T-helper 1 cell (primary cell): ENCODE measurements at regions not wholly inside any gene's neighbourhood (a gene's known extent, or its start where the extent isn't known, plus 50 kb on each side); places are given as distances from the start of the nearest gene placed in this dataset.
"Not testable (repeated sequence)": the region's sequence is repeated elsewhere in the genome, so short reads cannot be mapped to it uniquely, and the experiment has no call there.

Experiments
- DNase-seq, 5 donors: peaks; one replicate each; pipeline ENCODE4 v3.0.0-alpha.2; 2012 to 2020

GRCh38 chr15:79673416-79674123, 223.2 kb downstream of the MTHFS start:
- peak in 1 of 5 donors; percentile 33 for DNase-seq

GRCh38 chr15:79674124-79674465, 222.7 kb downstream of the MTHFS start:
- DNase-seq, result no peak

- DNase-seq, result no peak
Measured at GRCh38 chr15:79675982-79676381, 220.8 kb downstream of the MTHFS start.

GRCh38 chr15:79676621-79677020, 220.2 kb downstream of the MTHFS start:
- no peak for DNase-seq

- DNase-seq, result no peak
Measured at GRCh38 chr15:79677241-79677640, 219.6 kb downstream of the MTHFS start.

GRCh38 chr15:79678032-79678701, 218.6 kb downstream of the MTHFS start:
- DNase-seq, result no peak

- no peak for DNase-seq
Measured at GRCh38 chr15:79680720-79681119, 216.1 kb downstream of the MTHFS start.

GRCh38 chr15:79682285-79682684, 214.5 kb downstream of the MTHFS start:
- no peak for DNase-seq

GRCh38 chr15:79682851-79683288, 213.9 kb downstream of the MTHFS start:
- DNase-seq, result no peak

GRCh38 chr15:79689030-79689429, 207.8 kb downstream of the MTHFS start:
- DNase-seq, result no peak

- no peak for DNase-seq
Measured at GRCh38 chr15:79700951-79701480, 195.8 kb downstream of the MTHFS start.

- no peak for DNase-seq
Measured at GRCh38 chr15:79702621-79703020, 194.2 kb downstream of the MTHFS start.

GRCh38 chr15:79721256-79721655, 175.6 kb downstream of the MTHFS start:
- DNase-seq, result no peak

- no peak for DNase-seq
Measured at GRCh38 chr15:79724312-79724711, 172.5 kb downstream of the MTHFS start.

GRCh38 chr15:79724804-79725203, 172.0 kb downstream of the MTHFS start:
- DNase-seq, result no peak

GRCh38 chr15:79728867-79729266, 167.9 kb downstream of the MTHFS start:
- DNase-seq, result no peak

- DNase-seq, result no peak
Measured at GRCh38 chr15:79736435-79737000, 160.3 kb downstream of the MTHFS start.

- no peak for DNase-seq
Measured at GRCh38 chr15:79738143-79738542, 158.7 kb downstream of the MTHFS start.

- no peak for DNase-seq
Measured at GRCh38 chr15:79740561-79740960, 156.3 kb downstream of the MTHFS start.

GRCh38 chr15:79743032-79743431, 153.8 kb downstream of the MTHFS start:
- no peak for DNase-seq

GRCh38 chr15:79744485-79744884, 152.3 kb downstream of the MTHFS start:
- DNase-seq, result not testable (repeated sequence)

- DNase-seq, result no peak
Measured at GRCh38 chr15:79756365-79756764, 140.4 kb downstream of the MTHFS start.

- no peak for DNase-seq
Measured at GRCh38 chr15:79765081-79765480, 131.7 kb downstream of the MTHFS start.

- DNase-seq, result no peak
Measured at GRCh38 chr15:79769069-79769481, 127.7 kb downstream of the MTHFS start.
